Calu3 (cell line): ENCODE measurements at regions not wholly inside any gene's neighbourhood (a gene's known extent, or its start where the extent isn't known, plus 50 kb on each side); places are given as distances from the start of the nearest gene placed in this dataset.

ENCODE experiments used
- BruUV-seq: library from RNA; stranded (reverse); fragments of 400-500 nt; replicated peaks from 2 replicates; lab custom pipeline; 2021; lab: Mats Ljungman, UMichigan
- CTCF ChIA-PET: fragments of 300-600 bp; sonication (Branson Sonifier 250); formaldehyde crosslinking; loops from one replicate; lab custom pipeline; 2022; ENCODE audit warnings: antibody characterized with exemption; lab: Charles Lee
- DNase-seq: peaks from one replicate; pipeline ENCODE4 v3.0.0; 2022
- H3K27ac Mint-ChIP-seq: one replicate; pipeline ENCODE4 v1.8.0; 2022; ENCODE audit warnings: mixed read lengths; ENCODE audit not compliant: unreplicated experiment
- H3K27me3 Mint-ChIP-seq: one replicate; pipeline ENCODE4 v1.8.0; 2022; ENCODE audit warnings: mixed read lengths; ENCODE audit not compliant: unreplicated experiment
- H3K36me3 Mint-ChIP-seq: one replicate; pipeline ENCODE4 v1.8.0; 2022; ENCODE audit warnings: mild to moderate bottlenecking, moderate library complexity, mixed read lengths; ENCODE audit not compliant: insufficient read depth, unreplicated experiment
- H3K4me1 Mint-ChIP-seq: one replicate; pipeline ENCODE4 v1.8.0; 2022; ENCODE audit warnings: mild to moderate bottlenecking, low read depth, mixed read lengths; ENCODE audit not compliant: unreplicated experiment
- H3K4me3 Mint-ChIP-seq: one replicate; pipeline ENCODE4 v1.8.0; 2022; ENCODE audit warnings: mild to moderate bottlenecking, low read depth, moderate library complexity, mixed read lengths; ENCODE audit not compliant: unreplicated experiment
- H3K9me3 Mint-ChIP-seq: one replicate; pipeline ENCODE4 v1.8.0; 2022; ENCODE audit warnings: low read depth, mixed read lengths; ENCODE audit not compliant: unreplicated experiment
- CTCF ChIP-seq: fragments of 200-600 bp; IDR thresholded peaks from one replicate; pipeline ENCODE4 v1.8.0; 2022; ENCODE audit warnings: antibody characterized with exemption; ENCODE audit not compliant: unreplicated experiment
- intact Hi-C: fragments of 100-400 bp; cut with micrococcal nuclease; formaldehyde crosslinking; loops from one replicate; pipeline ENCODE4 v1.10.0; 2022; ENCODE audit not compliant: unreplicated experiment

DNA sequence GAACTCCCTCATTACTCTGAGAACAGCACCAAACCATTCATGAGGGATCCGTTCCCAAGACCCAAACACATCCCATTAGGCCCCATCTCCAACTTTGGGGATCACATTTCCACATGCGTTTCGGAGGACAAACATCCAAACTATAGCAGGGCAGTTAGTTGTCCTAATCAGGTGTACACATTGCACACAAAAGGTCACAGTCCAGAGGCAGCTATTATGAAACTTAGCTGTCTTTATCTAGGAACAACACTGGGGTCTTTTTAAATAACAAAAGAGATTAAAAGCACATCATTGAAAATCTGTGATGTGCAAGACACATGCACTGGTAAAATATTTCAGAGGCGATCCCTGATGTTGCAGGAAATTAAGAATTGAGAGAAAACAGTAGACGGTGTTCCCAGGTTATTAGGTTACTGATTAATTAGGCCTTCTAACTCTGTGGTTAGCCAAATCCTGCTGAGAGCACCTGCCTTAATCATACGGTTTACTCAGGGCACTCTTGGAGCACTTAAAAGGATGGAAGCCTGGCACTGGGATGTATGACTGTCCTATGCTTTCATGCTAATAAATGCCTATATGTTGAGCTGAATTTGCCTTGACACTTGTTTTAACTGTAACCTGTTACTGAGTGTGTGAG, 1574.5 kb upstream of the WWC1 start:
- BruUV-seq = no TSS peak
- peaks cover 17% of the 10 kb centered on the region for H3K9me3 Mint-ChIP-seq
- intact Hi-C loops = no loop called here
- H3K36me3 Mint-ChIP-seq = no peaks in the 10 kb centered on the region
- TF ChIP-seq CTCF = no peak
- H3K4me1 Mint-ChIP-seq = peaks cover 67% of the 10 kb centered on the region
- no peaks in the 10 kb centered on the region for H3K27me3 Mint-ChIP-seq
- peak; percentile 29 for DNase-seq
- no peak overlapping the region for H3K4me3 Mint-ChIP-seq
- CTCF ChIA-PET = no interaction called here
- H3K27ac Mint-ChIP-seq = peak overlapping the region; percentile 65

DNA sequence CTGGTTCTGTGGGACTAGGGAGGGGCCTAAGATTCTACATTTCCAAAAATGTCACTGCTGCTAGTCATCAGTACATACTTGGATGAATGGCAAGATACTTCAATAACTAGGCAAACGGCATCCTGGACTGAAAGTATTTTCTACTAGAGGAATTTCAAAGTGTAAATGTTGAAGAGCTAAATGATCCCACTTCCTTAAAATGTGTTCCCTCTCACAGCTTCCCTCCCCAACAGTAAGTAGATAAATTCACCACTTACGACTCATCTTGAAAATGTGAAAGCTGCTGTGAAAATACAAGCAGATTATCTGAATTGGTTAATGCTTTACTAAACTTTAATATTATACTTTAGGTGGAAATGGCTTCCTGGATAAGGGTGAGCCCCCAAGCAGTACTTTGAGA, 1571.5 kb upstream of the WWC1 start:
- intact Hi-C loops = no loop called here
- no TSS peak for BruUV-seq
- peak overlapping the region; percentile 92 for H3K27ac Mint-ChIP-seq

GRCh38 chr5:166722939-166723338, 1568.5 kb upstream of the WWC1 start:
- no peaks in the 10 kb centered on the region for H3K27me3 Mint-ChIP-seq
- DNase-seq = peak; percentile 65
- H3K27ac Mint-ChIP-seq = peak overlapping the region; percentile 99
- no TSS peak for BruUV-seq
- H3K9me3 Mint-ChIP-seq = peaks cover 7% of the 10 kb centered on the region
- peaks cover 8% of the 10 kb centered on the region for H3K36me3 Mint-ChIP-seq
- CTCF ChIA-PET = no interaction called here
- intact Hi-C loops = no loop called here
- peaks cover 51% of the 10 kb centered on the region for H3K4me1 Mint-ChIP-seq
- no peak for TF ChIP-seq CTCF
- peak overlapping the region; percentile 53 for H3K4me3 Mint-ChIP-seq

More for the DNA sequence above, 1571.5 kb upstream of the WWC1 start:
- H3K4me3 Mint-ChIP-seq = no peak overlapping the region
- no peaks in the 10 kb centered on the region for H3K27me3 Mint-ChIP-seq
- H3K36me3 Mint-ChIP-seq = peaks cover 8% of the 10 kb centered on the region
- H3K9me3 Mint-ChIP-seq = peaks cover 12% of the 10 kb centered on the region
- DNase-seq = no peak
- peaks cover 58% of the 10 kb centered on the region for H3K4me1 Mint-ChIP-seq
- CTCF ChIA-PET = no interaction called here
- TF ChIP-seq CTCF = no peak

DNA sequence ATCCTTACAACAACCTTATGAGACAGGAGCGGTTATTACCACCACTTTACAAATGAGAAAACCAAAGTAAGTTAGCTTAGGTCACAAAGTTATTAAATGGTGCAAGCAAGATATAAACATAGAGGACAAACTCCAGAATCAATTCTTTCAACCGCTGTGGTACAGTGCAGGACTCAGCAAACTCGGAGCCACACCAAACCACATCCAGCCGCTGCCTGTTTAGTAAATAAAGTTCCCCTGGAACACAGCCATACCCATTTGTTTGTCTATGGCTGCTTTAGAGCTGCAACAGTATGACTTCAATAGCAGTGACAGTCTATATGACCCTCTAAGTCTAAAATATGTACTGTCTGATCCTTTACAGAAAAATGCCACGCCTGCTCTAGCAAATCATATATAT, 1567.2 kb upstream of the WWC1 start:
- no peak for TF ChIP-seq CTCF
- intact Hi-C loops = no loop called here
- H3K27me3 Mint-ChIP-seq = no peaks in the 10 kb centered on the region
- peaks cover 8% of the 10 kb centered on the region for H3K36me3 Mint-ChIP-seq
- no peak overlapping the region for H3K4me3 Mint-ChIP-seq
- BruUV-seq = no TSS peak
- H3K27ac Mint-ChIP-seq = no peak overlapping the region
- peak; percentile 49 for DNase-seq
- CTCF ChIA-PET = interaction anchor here (1.2 kb wide), 1 partner anchor 11 kb away, joined by 4 read pairs; no protein-coding TSS in a partner anchor
- H3K4me1 Mint-ChIP-seq = peaks cover 39% of the 10 kb centered on the region
- peaks cover 7% of the 10 kb centered on the region for H3K9me3 Mint-ChIP-seq
